ENCODE measurements at regions not wholly inside any gene's neighbourhood (a gene's known extent, or its start where the extent isn't known, plus 50 kb on each side); places are given as distances from the start of the nearest gene placed in this dataset.
"Not testable (repeated sequence)": the region's sequence is repeated elsewhere in the genome, so short reads cannot be mapped to it uniquely, and the experiment has no call there.

DNA sequence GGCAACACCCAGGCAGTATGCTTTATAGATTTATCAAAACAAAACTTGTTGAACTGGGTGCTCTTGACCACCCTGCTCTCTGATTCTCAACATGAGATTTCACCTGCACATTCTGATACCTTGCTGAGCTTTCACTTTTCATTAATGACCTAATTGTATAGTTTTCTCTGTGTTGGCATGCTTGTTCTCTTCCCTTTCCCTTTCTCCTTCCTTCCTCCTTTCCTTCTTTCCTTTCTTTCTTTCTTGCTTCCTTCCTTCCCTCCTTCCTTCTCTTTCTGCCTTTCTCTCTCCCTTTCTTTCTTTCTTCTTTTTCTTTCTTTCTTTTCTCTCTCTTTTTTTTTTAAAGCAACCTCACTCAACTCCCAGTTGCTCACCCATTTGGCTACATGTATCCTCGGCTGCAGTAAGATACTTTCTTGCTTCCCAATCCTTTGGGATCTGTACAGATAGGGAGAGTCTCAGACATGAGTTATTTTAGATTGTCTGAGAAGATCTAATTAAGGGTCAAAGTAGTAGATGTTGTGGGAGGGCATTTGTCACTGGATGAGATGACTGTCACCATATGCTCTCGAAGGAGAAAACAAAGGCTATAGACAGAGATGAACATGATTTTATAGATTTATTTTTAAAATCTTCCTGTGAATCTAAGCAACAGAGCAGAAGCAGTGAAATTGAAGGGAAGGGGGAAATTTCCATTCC, 458.0 kb downstream of the USP25 start:
- DNase-seq = no peak

DNA sequence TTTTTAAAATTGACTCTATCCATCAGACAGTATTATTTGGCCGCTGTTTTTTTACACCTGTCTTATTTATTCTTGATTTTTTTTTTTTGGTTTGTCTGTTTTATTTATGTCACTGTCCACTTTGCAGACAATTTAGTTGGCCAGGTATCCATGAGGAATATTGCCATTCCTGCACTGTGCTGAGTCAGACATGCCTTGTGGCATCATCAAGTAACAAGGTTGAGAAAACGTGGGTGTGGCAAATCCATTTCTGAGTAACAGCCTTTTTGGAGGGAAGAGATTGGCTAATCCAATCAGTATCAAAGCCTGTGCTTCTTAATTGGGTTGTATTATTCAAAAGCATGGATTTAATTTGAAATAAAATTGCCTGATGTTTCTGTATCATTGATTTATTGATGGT, 463.1 kb downstream of the USP25 start:
- DNase-seq = peak; percentile 22

DNA sequence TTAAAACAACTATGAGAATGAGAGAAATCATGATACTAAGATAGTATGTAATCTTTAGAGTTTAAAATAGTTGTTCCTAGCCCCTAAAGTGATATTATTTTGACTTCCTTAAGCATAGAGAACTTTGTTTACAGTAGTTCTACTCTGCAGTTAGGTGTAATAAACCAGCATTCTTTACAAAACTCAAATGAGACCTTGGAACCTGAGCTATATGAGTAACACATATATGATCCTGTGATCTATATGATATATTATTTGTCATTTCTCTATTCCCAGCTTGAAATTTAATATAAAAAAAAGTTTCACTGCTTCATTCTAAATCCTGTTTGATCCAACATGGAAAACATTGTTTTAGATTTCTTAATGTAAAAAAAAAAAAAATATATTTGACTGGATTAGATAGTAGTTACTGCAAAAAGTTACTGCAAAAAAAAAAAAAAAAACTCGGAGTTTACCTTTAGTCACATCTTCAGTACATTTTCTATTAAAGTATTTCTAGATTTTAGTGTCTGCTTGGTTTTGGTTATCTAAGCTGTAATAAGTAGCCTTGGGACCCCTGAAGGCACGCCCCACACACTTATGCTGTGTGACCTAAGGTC, 463.8 kb downstream of the USP25 start:
- no peak for DNase-seq

DNA sequence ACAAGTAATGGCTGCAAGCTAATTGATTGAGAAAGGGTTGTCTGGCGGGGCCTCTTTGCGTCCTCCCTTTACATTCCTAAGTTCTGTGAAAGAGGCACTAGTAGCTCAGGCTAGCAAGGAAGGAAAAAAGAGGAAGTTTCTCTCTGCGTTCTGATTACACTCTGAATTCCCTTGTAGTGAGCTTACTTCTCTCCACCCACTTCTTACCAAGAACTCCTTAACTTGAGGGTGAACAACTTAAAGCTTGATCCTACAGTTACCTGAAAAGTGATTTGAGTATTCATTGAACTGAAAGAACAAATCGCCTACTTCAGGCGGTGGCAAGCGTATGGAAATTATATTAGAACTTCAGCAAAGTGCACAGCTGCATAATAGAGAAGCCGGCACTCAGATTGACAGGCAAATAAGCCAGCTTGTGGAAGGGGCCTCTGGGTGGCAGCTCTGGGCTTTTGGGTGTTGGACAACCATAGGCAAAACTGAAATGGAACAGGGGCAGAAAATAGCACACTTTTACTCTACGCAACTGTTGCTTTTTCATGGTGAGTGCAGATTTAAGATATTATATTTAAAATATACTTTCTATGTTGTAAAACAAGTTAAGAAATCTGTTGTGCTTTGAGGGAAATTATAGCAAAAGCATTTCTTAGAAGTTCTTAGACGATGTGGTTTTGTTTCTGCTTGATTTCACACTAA, 464.5 kb downstream of the USP25 start:
- peak; percentile 89 for DNase-seq

DNA sequence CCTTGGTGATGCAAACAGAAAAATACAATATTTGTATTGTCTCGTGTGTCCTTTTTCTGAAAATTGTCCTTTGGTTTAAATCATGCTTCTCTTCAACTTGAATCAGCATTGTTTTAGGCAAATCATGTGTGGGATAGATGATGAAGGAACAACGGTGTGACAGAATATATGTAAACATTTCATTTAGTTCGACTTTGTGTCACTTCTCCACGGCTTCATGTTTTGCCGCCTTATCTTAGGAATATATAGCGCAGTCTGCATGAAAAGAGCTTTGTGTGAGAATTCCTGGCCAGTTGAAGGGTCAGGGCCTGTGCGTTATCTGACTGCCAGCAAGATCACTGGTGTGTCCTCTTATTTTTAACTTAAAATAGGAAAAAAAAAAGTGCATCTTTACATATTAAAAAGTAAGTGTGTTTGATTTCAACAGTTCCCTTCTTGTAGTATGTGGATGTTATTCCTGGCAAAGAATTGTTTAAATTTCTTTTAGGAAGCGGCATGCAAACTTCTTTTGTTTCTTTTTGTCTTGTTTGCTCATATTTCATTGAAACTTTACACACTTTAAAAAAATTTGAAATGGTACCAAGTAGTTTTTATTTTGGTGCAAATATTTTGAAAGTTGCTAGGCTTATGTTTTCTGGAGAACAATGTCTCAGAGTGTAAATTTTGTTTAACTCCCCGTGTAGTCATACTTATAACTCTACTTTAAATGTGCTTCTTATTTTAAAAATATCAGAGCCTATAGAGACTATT, 465.2 kb downstream of the USP25 start:
- no peak for DNase-seq

DNA sequence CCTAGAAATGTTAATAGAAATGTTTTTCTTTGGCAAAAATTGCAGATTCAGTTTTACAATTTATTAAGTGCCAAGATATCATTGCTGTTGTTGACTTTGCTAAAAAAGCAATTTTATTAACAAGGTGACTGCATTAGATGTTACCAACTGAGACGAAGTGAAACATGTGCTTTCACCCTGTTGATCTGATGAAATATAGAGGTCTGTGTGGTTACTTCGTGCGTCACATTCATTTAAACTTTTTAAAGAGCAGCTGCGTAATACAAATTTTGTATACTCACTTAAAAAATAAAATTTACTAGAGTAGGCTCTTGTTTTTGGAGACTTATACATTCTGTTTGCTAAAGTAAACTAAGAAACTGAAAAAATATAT, 465.7 kb downstream of the USP25 start:
- DNase-seq = peak; percentile 67

DNA sequence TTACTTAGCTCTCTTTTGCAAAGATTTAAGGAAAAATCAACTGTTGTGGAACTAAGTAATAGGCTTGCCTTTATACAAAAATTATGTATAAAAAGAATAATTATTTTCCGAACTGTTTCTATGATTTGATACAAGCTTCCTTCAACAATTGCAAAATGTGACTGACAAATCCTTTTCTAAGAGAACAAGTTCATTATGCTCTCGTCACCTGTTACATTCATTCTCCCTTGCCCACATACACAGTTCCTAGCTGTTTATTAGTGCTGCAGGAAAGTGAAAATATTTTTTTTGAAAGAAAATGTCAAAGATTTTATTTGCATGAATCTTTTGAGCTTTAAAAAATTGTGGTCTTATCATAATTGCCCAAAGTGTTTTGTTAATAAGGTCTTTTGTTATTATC, 466.2 kb downstream of the USP25 start:
- DNase-seq = peak; percentile 22

DNA sequence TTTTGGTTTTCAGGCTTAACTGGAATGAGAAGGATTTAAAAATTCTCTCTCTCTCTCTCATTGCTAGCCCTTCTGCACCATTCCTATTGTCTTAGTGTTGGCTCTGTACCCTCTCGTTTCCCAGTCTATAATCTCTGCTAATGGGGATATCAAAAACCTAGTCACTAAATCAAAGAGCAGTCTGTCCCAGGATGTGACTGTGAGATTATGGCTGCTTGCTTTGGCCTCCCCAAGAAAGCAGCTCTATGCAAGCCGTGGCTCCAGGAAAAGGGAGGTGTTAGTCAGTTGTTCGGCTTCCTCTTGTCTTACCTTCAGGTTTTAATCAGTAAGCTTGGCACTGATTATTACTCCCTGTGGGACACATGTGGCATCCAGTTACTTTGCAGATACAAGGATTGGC, 468.8 kb downstream of the USP25 start:
- no peak for DNase-seq

DNA sequence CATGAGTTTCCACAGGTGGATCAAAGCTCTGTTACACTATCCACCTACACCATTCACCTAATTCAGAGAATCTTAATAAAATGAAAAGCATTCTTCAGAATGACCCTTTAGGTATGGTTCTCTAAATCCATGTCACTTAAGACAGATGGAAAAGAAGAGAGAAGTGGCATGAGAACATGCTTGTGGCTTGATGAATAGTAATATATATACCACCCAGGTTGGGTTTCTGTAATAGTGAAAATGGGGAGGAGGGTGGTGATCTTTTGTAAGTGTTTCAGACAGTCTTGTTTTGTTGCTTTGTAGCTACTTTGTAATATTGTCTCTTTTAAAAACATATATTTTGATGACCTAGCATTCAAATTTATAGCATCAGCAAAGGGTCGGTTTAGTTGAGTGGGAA, 469.8 kb downstream of the USP25 start:
- DNase-seq = no peak

DNA sequence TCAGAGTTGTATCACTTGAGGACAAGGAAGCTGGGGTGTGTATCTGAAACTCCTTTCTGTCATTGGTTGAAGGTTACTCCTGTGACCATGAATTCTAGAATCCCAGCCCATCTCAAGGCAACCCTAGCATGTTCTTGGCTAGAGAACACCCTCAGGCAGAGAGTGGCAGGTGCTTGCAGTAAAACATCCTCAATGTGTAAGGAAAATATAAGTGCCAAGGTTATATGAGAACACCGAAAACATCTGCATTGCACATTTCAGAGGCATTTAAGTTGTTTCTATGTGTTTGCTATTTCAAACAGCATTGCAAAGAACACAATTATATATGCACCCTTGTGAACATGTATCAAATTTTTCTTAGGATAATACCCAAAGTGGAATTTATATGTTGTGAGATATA, 471.9 kb downstream of the USP25 start:
- no peak for DNase-seq

DNA sequence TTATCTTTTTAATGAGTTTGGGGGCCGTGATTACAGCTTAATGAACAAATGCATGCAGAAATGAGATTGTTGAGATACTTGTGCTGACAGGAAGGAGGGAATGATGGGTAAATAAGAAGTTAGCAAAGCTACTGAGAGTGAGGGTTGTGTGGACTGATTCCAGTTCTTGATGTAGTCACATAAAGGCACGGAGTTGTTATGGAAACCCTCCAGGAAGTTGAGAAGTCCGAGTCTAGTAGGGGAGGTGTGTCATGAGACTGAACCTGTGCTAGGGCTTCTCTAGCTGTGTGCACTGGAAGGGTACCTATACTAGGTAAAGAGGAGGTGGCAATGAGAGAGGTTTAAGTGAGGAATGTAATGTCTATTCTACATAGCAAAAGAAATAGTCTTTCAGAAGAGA, 475.7 kb downstream of the USP25 start:
- no peak for DNase-seq

DNA sequence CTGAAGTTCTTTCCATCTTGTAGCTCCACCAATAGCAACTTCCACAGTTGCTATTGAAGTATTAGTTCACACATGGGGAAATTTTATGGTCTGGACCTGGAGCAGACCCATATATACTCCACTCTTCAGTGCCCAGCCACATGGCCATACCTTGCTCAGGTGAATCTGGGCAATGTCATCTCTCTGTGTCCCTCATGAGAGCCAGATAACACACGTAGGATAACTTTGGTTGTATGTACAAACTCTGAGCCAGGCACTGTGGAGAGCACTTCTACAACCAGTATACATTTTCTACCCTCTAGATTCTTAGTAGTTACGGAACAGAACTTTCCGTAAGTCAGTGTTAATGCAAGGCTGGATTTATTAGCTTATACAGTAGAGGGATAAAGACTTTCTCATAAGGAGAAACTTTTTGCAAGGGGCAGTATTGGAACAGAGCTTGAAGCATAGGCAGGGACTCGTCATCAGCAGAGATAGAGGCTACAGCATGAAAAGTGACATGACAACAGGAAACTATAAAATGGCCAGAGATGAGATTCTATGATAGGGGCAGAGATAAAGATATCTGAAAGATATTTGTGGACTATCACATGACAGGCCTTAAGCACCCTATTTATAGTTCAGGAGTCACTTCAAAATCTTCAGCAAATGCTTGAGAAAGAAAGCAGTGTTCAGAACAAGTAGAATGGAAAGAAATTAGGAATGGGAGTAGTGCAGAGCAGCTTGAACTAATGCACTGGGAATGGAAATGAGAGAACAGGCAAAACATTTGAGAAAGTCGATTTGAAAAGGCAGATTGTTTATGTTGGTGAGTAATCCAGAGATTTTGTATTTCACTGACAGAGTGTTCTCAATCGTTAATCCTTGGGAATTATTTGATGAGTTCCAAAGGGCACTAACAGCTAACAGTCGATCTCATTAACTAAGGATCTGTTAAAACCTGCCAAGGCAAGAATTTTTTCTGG, 481.8 kb downstream of the USP25 start:
- no peak for DNase-seq

DNA sequence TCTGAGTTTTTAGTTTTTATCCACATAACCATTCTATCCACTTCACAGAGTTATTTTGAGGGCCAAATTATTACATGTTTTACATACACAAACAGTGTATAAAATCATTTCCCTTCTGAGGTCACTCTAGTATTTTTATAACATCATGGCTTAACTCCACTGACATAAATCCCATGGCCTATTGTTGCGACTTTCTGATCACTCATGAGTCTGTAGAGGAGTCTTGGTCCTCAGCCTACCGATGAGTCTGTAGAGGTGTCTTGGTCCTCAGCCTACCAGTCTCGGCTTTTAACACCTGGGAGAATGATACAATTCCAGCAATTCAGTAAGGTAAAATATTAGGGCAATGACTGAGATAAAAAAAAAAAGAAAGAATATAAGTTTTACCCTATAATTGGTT, 483.7 kb downstream of the USP25 start:
- no peak for DNase-seq

DNA sequence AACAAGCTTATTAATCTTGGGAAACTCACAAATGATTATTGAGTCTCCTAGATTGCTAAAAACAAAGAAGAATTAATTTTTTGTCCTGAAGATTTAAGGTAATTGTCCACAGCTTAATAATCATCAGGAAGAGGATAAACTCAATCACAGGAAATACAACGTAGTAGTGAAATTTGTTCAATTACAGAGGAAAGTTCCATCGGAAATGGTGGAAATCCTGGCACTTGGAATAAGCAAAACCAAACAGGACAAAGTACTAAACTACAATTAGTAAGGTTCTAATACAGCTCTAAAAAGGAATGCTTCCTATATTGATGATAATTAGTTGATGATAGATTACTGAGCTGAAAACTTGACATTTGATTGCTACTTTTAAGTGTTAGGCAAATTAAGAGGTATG, 485.4 kb downstream of the USP25 start:
- no peak for DNase-seq

DNA sequence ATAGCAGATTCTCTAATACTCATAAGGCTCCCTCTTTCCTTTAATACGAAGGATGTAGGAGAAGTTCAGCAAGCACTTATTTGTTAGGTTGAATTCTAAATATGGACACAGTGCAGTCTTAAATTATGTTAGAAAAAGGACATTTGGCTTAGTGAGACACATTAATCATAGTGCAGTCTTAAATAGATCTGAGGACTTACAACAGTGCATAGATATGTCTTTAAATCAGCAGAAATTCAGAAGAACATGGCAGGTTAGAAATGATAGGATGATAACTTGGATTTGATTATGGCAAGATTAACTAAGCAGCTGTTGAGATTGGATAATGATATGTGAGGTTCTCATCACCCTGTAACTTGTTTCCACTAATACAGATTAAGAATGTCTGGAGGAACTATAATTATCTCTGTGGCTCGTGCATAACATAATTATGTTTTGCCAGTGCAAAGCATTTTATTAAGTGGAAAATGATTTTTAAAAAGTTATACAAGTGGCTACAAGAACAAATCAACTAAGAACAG, 485.9 kb downstream of the USP25 start:
- no peak for DNase-seq

DNA sequence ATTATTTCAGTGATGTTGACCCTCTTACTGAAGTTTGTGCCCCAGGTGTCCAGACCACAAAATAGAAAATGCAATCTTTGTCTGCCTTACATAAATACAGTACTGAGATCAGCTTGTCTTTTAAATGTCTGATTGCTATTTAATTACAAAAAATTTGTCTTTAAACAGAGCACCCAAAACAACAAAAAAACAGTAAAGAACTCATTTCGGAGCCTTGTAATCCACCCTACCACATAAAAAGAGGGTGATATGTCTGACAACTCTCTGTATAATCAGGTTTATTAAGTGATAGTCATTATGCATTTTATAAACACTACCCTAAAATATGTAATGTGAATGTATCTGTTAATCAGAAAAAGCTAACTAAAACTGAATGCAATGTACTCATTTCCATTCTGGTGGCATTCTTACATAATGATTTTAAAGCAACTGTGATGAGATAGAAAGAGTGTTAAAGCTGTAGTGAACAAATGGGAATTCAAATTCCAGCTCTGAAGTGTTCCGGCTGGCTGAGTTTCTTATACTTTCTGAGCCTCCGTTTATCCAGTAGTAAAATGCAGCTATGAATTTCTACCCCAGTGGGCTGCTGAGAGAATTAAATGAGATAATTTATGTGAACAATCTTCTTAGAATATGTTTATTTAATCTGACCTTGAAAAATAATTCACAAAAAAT, 486.6 kb downstream of the USP25 start:
- DNase-seq = no peak

DNA sequence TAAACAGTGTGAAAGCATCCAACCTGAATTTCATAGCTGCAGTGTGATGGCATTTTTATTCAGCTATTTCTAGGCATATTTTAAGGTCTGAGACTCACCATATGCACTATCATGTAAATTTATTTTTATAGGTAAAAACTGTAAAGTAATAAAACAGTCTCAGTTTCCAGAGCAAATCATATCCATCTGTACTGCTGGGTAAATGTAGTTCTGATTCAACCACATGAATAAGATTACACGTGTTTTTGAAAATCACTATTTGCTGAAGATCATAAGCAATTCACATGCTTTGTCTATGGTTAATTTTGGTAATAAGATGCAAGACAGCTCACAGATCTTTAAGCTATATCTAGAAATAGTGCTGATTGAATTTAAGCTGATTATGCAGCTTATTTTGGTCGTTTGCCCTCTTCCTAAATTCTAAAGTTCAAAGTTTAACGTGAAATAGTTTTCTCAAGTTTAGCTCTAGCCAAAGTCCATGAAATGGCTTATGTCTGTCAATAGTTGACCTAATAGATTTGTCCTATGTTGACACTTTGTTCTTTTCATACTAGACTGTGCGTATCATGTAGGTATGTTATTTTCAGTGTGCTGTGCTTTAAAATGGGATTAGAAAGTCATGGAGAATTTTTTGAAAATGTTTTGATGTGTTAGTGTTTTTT, 489.0 kb downstream of the USP25 start:
- DNase-seq = no peak

DNA sequence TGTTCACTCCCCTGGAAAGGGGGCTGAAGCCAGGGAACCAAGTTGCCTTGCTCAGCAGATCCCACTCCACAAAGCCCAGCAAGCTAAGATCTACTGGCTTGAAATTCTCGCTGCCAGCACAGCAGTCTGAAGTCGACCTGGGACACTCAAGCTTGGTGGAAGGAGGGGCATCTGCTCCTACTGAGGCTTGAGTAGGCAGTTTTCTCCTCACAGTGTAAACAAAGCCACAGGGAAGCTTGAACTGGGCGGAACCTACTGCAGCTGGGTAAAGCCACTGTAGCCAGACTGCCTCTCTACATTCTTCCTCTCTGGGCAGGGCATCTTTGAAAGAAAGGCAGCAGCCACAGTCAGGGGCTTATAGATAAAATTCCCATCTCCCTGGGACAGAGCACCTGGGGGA, 495.0 kb downstream of the USP25 start:
- not testable (repeated sequence) for DNase-seq

DNA sequence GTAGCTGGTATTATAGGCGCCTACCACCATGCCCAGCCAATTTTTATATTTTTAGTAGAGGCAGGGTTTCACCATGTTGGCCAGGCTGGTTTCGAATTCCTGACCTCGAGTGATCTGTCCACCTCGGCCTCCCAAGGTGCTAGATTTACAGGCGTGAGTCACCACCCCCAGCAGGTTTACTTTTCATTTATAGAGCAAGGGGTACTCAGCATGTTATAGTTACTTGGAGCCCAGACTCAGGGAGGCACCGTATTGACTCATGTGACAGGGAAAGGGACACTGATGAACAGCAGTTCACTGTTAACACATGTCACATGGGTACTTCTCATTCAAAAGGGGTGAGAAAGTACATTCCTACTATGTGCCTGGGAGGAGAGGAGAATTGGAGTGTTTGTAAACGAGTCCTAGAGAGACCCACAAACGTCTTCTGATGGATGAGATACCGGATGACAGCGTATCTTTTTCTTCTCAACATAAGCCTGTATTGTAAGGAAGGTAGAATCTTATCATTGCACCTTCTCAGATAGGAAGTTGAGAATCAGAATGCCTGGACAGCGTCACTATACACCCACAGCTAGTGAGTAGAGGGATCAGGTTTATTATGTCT, 510.0 kb downstream of the USP25 start:
- DNase-seq = no peak

DNA sequence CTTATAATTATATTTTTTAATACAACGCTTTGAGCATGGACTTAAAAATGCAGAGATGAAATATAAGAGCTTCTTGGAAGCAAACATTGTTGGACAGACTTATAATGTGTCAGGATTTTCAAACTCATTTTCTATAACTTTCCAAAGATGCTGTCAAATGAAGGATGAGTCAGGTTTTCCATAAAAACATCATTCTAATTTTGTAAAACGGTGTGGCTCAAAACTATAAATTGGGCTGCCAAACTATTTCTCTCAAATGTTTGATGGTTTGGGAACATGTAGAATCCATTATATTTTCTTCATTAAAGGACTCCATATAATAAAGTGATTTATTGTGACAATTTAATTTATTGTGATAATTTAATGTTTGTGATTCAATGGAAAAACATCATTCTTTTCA, 511.2 kb downstream of the USP25 start:
- no peak for DNase-seq

DNA sequence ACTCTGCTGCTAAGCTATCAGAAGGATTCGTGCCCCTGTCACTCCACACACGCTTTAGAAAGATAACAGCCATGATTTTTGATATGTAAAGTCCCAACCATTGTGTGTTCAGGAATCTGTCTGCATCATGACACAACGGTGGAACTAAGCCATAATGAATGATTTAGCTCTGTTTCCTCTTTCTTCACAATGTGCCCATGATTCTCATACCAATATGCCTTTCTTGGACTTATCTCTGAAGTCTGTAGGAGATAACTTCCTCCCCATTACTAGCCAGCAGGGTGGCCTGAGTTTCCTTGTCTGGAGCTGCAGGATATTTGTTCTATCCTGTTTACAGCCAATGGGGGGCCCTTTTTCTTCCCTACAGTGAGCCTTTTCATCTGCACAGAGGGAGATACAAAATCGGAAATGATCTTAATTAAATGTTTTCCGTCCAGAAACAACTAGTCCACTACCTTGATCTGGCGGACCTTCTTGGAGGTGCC, 511.7 kb downstream of the USP25 start:
- DNase-seq = peak; percentile 1
